Peyer's patch (tissue), 4 donors: ENCODE measurements at regions not wholly inside any gene's neighbourhood (a gene's known extent, or its start where the extent isn't known, plus 50 kb on each side); places are given as distances from the start of the nearest gene placed in this dataset.

ENCODE experiments used
- CTCF ChIP-seq, 6 experiments: fragments of 450-650 bp in 4 of 6; fragments of 200-600 bp in 2 of 6; sonication (generic) in 1 of 6; IDR thresholded peaks; one replicate each; pipeline ENCODE4 v1.5.1; 2017 to 2019; ENCODE audit warnings: antibody characterized with exemption in 6 of 6, mild to moderate bottlenecking in 3 of 6, moderate library complexity in 1 of 6
- POLR2A ChIP-seq, 2 donors: fragments of 450-650 bp; IDR thresholded peaks; one replicate each; pipeline ENCODE4 v1.5.1; 2017; ENCODE audit warnings: antibody characterized with exemption in 2 of 2, mild to moderate bottlenecking in 2 of 2, moderate library complexity in 2 of 2

GRCh38 chr14:98956181-98956580, 315.8 kb downstream of the BCL11B start:
- no peak for TF ChIP-seq CTCF (IDR thresholded peaks at IDR 0.05)
- no peak for TF ChIP-seq POLR2A (IDR thresholded peaks at IDR 0.05)
